ENCODE measurements at regions not wholly inside any gene's neighbourhood (a gene's known extent, or its start where the extent isn't known, plus 50 kb on each side); places are given as distances from the start of the nearest gene placed in this dataset.

DNA sequence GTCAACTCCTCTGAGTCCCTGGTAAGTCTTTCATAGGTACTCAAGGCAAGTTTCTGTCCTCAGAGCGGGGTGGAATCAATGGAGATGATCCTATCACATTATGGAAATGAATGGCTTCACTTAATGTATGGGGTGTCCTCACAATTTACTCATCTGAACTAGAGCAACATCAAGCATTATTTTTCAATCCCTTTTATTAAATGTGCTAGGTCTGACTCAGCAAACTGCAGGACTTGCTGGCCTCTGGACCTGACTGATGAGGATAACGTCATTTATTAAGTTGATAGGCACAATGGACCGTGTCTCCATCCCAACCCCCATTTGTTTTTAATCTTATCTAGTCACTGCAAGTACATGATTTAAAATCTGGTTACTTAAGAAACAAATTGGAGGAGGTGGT, 259.2 kb downstream of the NUF2 start:
- no peaks in the 10 kb centered on the region for H3K9me3 ChIP-seq (ENCODE audit: low read depth, low read length, poor library complexity, severe bottlenecking)
- H3K4me3 ChIP-seq (ENCODE audit: low read depth, low read length, poor library complexity, severe bottlenecking): no peak overlapping the region
- H3K36me3 ChIP-seq (ENCODE audit: insufficient read depth, low read length, poor library complexity, severe bottlenecking): no peaks in the 10 kb centered on the region
- no peak for DNase-seq (ENCODE audit: low spot score)
- intact Hi-C loops (cut with micrococcal nuclease; ENCODE audit: unreplicated experiment): loop anchor here (10.0 kb wide), 1 partner anchor 736 kb away; no protein-coding TSS in a partner anchor
- TF ChIP-seq, protein P1, sequence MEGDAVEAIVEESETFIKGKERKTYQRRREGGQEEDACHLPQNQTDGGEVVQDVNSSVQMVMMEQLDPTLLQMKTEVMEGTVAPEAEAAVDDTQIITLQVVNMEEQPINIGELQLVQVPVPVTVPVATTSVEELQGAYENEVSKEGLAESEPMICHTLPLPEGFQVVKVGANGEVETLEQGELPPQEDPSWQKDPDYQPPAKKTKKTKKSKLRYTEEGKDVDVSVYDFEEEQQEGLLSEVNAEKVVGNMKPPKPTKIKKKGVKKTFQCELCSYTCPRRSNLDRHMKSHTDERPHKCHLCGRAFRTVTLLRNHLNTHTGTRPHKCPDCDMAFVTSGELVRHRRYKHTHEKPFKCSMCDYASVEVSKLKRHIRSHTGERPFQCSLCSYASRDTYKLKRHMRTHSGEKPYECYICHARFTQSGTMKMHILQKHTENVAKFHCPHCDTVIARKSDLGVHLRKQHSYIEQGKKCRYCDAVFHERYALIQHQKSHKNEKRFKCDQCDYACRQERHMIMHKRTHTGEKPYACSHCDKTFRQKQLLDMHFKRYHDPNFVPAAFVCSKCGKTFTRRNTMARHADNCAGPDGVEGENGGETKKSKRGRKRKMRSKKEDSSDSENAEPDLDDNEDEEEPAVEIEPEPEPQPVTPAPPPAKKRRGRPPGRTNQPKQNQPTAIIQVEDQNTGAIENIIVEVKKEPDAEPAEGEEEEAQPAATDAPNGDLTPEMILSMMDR (conservative IDR thresholded peaks at IDR 0.05; ENCODE audit: low read depth, low read length): no peak
- TF ChIP-seq EZH2 (IDR thresholded peaks at IDR 0.05; ENCODE audit: borderline replicate concordance, low read depth, low read length, poor library complexity, severe bottlenecking): no peak
- H3K27ac ChIP-seq (ENCODE audit: low read depth, low read length, poor library complexity, severe bottlenecking): peak overlapping the region; percentile 48
- H3K4me1 ChIP-seq (ENCODE audit: insufficient read depth, low read length, poor library complexity, severe bottlenecking): peaks cover 41% of the 10 kb centered on the region
- CTCF ChIA-PET: no interaction called here
- POLR2A ChIA-PET (ENCODE audit: low non-redundant PET): no interaction called here
- BruUV-seq (replicated peaks): no TSS peak
- no peaks in the 10 kb centered on the region for H3K27me3 ChIP-seq (replicated peaks; ENCODE audit: insufficient read depth, low read depth, low read length, poor library complexity)

- no peaks in the 10 kb centered on the region for H3K27me3 ChIP-seq (replicated peaks; ENCODE audit: insufficient read depth, low read depth, low read length, poor library complexity)
- TF ChIP-seq, protein P1 (conservative IDR thresholded peaks at IDR 0.05; ENCODE audit: low read depth, low read length): no peak
- TF ChIP-seq EZH2 (IDR thresholded peaks at IDR 0.05; ENCODE audit: borderline replicate concordance, low read depth, low read length, poor library complexity, severe bottlenecking): no peak
- H3K27ac ChIP-seq (ENCODE audit: low read depth, low read length, poor library complexity, severe bottlenecking): peak overlapping the region; percentile 98
- ChIA-PET CTCF (no interaction called here), POLR2A (ENCODE audit: low non-redundant PET) (no interaction called here)
- intact Hi-C loops (cut with micrococcal nuclease; ENCODE audit: unreplicated experiment): loop anchor here (10.0 kb wide), 1 partner anchor 739 kb away; no protein-coding TSS in a partner anchor
- BruUV-seq (replicated peaks): no TSS peak
- no peaks in the 10 kb centered on the region for H3K9me3 ChIP-seq (ENCODE audit: low read depth, low read length, poor library complexity, severe bottlenecking)
- H3K4me3 ChIP-seq (ENCODE audit: low read depth, low read length, poor library complexity, severe bottlenecking): no peak overlapping the region
- peaks cover 54% of the 10 kb centered on the region for H3K4me1 ChIP-seq (ENCODE audit: insufficient read depth, low read length, poor library complexity, severe bottlenecking)
- H3K36me3 ChIP-seq (ENCODE audit: insufficient read depth, low read length, poor library complexity, severe bottlenecking): no peaks in the 10 kb centered on the region
- DNase-seq (ENCODE audit: low spot score): peak; percentile 59
Observed at GRCh38 chr1:163583661-163584181, 262.0 kb downstream of the NUF2 start.

DNA sequence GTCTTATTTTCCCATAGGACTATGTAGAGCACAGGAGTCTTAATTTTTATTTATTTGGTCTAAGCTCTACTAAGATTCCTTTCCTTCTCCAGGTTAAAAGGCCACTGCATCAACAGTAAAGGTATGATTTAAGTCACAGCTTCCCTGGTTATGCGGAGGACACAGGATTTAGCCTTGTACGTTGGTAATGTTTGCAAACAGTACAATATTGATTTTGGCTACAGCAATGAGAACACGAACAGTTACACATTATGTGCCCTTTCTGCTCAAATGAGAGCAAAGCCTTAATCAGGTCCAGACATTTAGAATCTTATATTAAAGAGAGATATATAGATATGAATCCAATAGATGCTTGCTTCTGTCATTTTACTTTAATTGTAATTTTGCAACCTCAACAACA, 264.0 kb downstream of the NUF2 start:
- Histone ChIP-seq H3K36me3 (ENCODE audit: insufficient read depth, low read length, poor library complexity, severe bottlenecking) (no peaks in the 10 kb centered on the region), H3K4me1 (ENCODE audit: insufficient read depth, low read length, poor library complexity, severe bottlenecking) (peaks cover 71% of the 10 kb centered on the region), H3K27ac (ENCODE audit: low read depth, low read length, poor library complexity, severe bottlenecking) (peak overlapping the region; percentile 98), H3K9me3 (ENCODE audit: low read depth, low read length, poor library complexity, severe bottlenecking) (no peaks in the 10 kb centered on the region), H3K27me3 (replicated peaks; ENCODE audit: insufficient read depth, low read depth, low read length, poor library complexity) (no peaks in the 10 kb centered on the region), H3K4me3 (ENCODE audit: low read depth, low read length, poor library complexity, severe bottlenecking) (no peak overlapping the region)
- no peak for TF ChIP-seq EZH2 (IDR thresholded peaks at IDR 0.05; ENCODE audit: borderline replicate concordance, low read depth, low read length, poor library complexity, severe bottlenecking)
- TF ChIP-seq, protein P1 (conservative IDR thresholded peaks at IDR 0.05; ENCODE audit: low read depth, low read length): no peak
- no TSS peak for BruUV-seq (replicated peaks)
- no peak for DNase-seq (ENCODE audit: low spot score)
- ChIA-PET POLR2A (ENCODE audit: low non-redundant PET) (no interaction called here), CTCF (interaction anchor here (1.6 kb wide), 1 partner anchor 9 kb away, joined by 4 read pairs; no protein-coding TSS in a partner anchor)
- intact Hi-C loops (cut with micrococcal nuclease; ENCODE audit: unreplicated experiment): loop anchor here (5.0 to 10.0 kb wide), 3 partner anchors 173 to 1193 kb away; no protein-coding TSS in a partner anchor
